IPS DF 6.9 (cell line): ENCODE measurements at regions not wholly inside any gene's neighbourhood (a gene's known extent, or its start where the extent isn't known, plus 50 kb on each side); places are given as distances from the start of the nearest gene placed in this dataset.
"Not testable (repeated sequence)": the region's sequence is repeated elsewhere in the genome, so short reads cannot be mapped to it uniquely, and the experiment has no call there.

Experiments used
- DNase-seq: peaks from one replicate; pipeline ENCODE4 v3.0.0-alpha.2; 2013; ENCODE audit warnings: low read depth, low spot score
- H3K27ac ChIP-seq: one replicate; pipeline ENCODE4 v1.5.1; 2013; ENCODE audit warnings: low read length, control low read depth
- H3K27me3 ChIP-seq: 2 replicates; pipeline ENCODE4 v1.6.1; 2013; ENCODE audit warnings: mild to moderate bottlenecking, low read length; ENCODE audit not compliant: control insufficient read depth, insufficient read depth
- H3K36me3 ChIP-seq: 2 replicates; pipeline ENCODE4 v1.6.1; 2013; ENCODE audit warnings: low read length; ENCODE audit not compliant: control insufficient read depth, insufficient read depth
- H3K4me1 ChIP-seq: 2 replicates; pipeline ENCODE4 v1.6.1; 2013; ENCODE audit warnings: low read length; ENCODE audit not compliant: control insufficient read depth, insufficient read depth
- H3K4me3 ChIP-seq: 2 replicates; pipeline ENCODE4 v1.5.1; 2013; ENCODE audit warnings: mild to moderate bottlenecking, low read length
- H3K9me3 ChIP-seq: 2 replicates; pipeline ENCODE4 v1.6.1; 2013; ENCODE audit warnings: low read length, inconsistent platforms; ENCODE audit not compliant: control insufficient read depth, insufficient read depth
- WGBS: extraction: QIAGEN DNeasy Blood & Tissue Kit; methylation state at CpG from one replicate; pipeline ENCODE4 v1.1.7; 2013; ENCODE audit warnings: mixed read lengths, missing lambda C conversion rate; ENCODE audit not compliant: insufficient read length, insufficient coverage; 5-methylcytosine and 5-hydroxymethylcytosine counted together

DNA sequence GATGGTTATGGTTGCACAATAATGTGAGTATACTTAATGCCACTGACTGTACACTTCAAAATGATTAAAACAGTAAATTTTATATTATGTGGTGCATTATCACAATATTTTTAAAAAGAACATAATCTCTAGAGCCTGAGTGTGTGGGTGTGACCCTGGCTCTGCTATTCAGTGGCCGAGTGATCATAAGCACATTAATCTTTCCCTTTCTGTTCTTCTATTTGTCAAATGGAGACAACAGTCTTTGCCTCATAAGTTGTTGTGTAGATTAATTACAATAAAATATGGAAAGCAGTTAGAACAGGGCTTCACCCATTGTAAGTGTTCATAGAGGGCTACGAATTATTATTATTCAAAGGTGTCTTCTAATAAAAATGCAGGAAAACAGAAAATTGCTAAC, 548.6 kb downstream of the HTR1B start:
- Histone ChIP-seq H3K27me3 (no peaks in the 10 kb centered on the region), H3K27ac (no peak overlapping the region), H3K36me3 (no peaks in the 10 kb centered on the region), H3K9me3 (no peaks in the 10 kb centered on the region), H3K4me1 (no peaks in the 10 kb centered on the region), H3K4me3 (no peak overlapping the region)
- no peak for DNase-seq
- WGBS: no CpG with 5 or more reads among the region's 2 CpGs

DNA sequence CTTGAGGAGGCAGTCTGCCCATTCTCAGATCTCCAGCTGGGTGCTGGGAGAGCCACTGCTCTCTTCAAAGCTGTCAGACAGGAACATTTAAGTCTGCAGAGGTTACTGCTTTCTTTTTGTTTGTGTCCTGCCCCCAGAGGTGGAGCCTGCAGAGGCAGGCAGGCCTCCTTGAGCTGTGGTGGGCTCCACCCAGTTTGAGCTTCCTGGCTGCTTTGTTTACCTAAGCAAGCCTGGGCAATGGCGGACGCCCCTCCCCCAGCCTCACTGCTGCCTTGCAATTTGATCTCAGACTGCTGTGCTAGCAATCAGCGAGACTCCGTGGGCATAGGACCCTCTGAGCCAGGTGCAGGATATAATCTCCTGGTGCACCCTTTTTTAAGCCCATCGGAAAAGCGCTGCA, 557.8 kb downstream of the HTR1B start:
- not testable (repeated sequence) for H3K36me3 ChIP-seq, DNase-seq, H3K4me1 ChIP-seq, H3K9me3 ChIP-seq, H3K27me3 ChIP-seq, H3K4me3 ChIP-seq, H3K27ac ChIP-seq
- no CpG with 5 or more reads among the region's 6 CpGs for WGBS

DNA sequence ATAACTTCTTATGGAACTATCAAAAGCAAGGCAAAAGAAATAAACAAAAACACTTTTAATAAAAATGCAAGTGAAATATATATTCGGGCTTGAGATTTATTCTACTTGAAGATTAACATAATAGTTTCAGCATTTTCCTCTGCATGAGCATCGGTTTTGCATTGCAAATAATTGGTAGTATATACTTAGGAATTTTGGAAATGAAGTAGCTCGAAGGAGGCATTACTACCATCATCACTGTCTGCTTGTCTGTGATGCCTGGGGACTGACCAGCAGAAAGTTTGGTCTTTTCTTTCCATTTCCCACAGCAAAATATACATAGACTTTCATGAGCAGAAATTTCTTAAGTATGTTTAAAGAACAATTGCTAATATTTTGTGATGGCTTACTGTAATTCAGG, 570.7 kb downstream of the HTR1B start:
- Histone ChIP-seq H3K4me3 (no peak overlapping the region), H3K27me3 (no peaks in the 10 kb centered on the region), H3K9me3 (no peaks in the 10 kb centered on the region), H3K36me3 (no peaks in the 10 kb centered on the region), H3K27ac (no peak overlapping the region), H3K4me1 (no peaks in the 10 kb centered on the region)
- DNase-seq: no peak
- WGBS: no CpG with 5 or more reads among the region's 3 CpGs

DNA sequence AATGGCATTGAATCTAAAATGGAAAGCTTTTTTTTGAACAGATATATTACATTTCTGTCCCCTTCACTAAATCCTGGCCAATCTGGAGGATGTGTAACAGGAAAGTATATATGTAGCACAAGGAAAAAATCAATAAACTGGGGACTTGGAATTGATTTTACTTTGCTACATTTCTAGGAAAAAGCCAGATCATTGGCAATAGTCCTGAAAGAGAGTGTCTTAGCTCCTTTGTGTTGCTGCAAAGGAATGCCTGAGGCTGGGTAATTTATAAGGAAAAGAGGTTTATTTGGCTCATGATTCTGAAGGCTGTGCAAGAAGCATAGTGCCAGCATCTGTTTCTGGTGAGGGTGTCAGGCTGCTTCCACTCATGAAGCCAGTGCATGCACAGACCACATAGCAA, 574.9 kb downstream of the HTR1B start:
- no peak overlapping the region for H3K4me3 ChIP-seq
- no peak overlapping the region for H3K27ac ChIP-seq
- no peaks in the 10 kb centered on the region for H3K4me1 ChIP-seq
- no peaks in the 10 kb centered on the region for H3K9me3 ChIP-seq
- DNase-seq: no peak
- no peaks in the 10 kb centered on the region for H3K36me3 ChIP-seq
- H3K27me3 ChIP-seq: no peaks in the 10 kb centered on the region

DNA sequence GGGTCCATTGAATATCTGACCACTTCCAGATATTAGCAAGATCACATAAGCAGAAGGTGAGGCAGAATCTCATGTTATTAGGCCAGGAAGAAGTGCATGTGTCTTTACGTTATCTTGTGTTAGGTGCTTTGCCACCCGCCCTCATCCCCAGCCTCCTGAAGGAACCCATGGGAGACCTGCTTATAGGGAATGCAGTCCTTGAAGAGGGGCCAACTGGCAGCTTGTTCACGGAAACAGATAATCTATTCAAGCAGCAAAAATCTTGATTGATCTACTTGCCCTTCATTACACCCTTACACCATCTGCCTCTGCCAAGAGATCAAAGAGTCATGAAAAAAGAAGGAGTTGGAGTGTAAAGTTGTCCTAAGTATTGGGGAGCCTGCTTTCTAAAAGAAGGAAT, 576.4 kb downstream of the HTR1B start:
- no peaks in the 10 kb centered on the region for H3K36me3 ChIP-seq
- H3K4me1 ChIP-seq: no peaks in the 10 kb centered on the region
- H3K4me3 ChIP-seq: no peak overlapping the region
- H3K27ac ChIP-seq: no peak overlapping the region
- H3K27me3 ChIP-seq: no peaks in the 10 kb centered on the region
- WGBS: no CpG with 5 or more reads among the region's 3 CpGs
- H3K9me3 ChIP-seq: no peaks in the 10 kb centered on the region
- no peak for DNase-seq

DNA sequence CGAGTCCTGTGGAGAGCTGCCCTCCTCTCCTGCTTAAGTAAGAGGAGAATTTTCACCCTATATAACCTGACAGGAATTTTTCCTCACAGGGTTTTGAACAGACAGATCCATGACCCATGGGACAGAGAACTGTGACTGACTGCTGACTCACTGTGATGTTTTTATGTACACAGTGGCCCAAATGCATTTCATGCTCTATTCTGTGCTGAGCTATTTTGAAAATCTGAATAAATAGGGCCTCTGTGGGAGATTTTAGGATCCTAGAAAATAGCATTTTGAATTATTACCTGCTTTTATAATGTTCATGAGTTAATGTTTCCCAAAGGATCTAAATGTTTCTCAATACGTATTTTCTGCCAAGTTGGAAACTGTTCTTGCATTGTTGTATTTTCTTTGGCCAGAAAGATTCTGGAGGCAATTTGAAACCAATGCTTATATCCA, 577.4 kb downstream of the HTR1B start:
- DNase-seq: no peak

GRCh38 chr6:76881414-76881813, 581.9 kb downstream of the HTR1B start:
- H3K4me1 ChIP-seq: no peaks in the 10 kb centered on the region
- no peaks in the 10 kb centered on the region for H3K27me3 ChIP-seq
- WGBS: no CpG with 5 or more reads among the region's 1 CpG
- H3K27ac ChIP-seq: no peak overlapping the region
- no peak for DNase-seq
- H3K4me3 ChIP-seq: no peak overlapping the region
- H3K9me3 ChIP-seq: no peaks in the 10 kb centered on the region
- H3K36me3 ChIP-seq: no peaks in the 10 kb centered on the region

More for the DNA sequence above, 577.4 kb downstream of the HTR1B start:
- H3K36me3 ChIP-seq: no peaks in the 10 kb centered on the region
- H3K4me1 ChIP-seq: no peaks in the 10 kb centered on the region
- H3K27me3 ChIP-seq: no peaks in the 10 kb centered on the region
- H3K4me3 ChIP-seq: no peak overlapping the region
- H3K27ac ChIP-seq: no peak overlapping the region
- no peaks in the 10 kb centered on the region for H3K9me3 ChIP-seq
- WGBS: no CpG with 5 or more reads among the region's 2 CpGs

GRCh38 chr6:76876922-76877553, 586.3 kb downstream of the HTR1B start:
- Histone ChIP-seq H3K27ac (no peak overlapping the region), H3K4me1 (no peaks in the 10 kb centered on the region), H3K4me3 (peak overlapping the region; percentile 27; the same call in 1 of the 2 replicates), H3K9me3 (peaks cover 1% of the 10 kb centered on the region; the same call in 1 of the 2 replicates), H3K27me3 (no peaks in the 10 kb centered on the region), H3K36me3 (no peaks in the 10 kb centered on the region; the same call in 1 of the 2 replicates)
- peak; percentile 85 for DNase-seq
- no CpG with 5 or more reads among the region's 10 CpGs for WGBS

DNA sequence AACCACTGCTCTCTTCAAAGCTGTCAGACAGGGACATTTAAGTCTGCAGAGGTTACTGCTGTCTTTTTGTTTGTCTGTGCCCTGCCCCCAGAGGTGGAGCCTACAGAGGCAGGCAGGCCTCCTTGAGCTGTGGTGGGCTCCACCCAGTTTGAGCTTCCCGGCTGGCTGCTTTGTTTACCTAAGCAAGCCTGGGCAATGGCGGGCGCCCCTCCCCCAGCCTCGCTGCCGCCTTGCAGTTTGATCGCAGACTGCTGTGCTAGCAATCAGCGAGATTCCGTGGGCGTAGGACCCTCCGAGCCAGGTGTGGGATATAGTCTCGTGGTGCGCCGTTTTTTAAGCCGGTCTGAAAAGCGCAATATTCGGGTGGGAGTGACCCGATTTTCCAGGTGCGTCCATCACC, 586.9 kb downstream of the HTR1B start:
- no CpG with 5 or more reads among the region's 18 CpGs for WGBS
- H3K27me3 ChIP-seq, H3K4me1 ChIP-seq, H3K36me3 ChIP-seq, H3K4me3 ChIP-seq, DNase-seq, H3K27ac ChIP-seq, H3K9me3 ChIP-seq: not testable (repeated sequence)

GRCh38 chr6:76867182-76867581, 596.1 kb downstream of the HTR1B start:
- Histone ChIP-seq H3K9me3 (no peaks in the 10 kb centered on the region), H3K4me1 (no peaks in the 10 kb centered on the region), H3K4me3 (no peak overlapping the region), H3K27ac (no peak overlapping the region), H3K27me3 (no peaks in the 10 kb centered on the region), H3K36me3 (no peaks in the 10 kb centered on the region)
- WGBS: no CpG with 5 or more reads among the region's 3 CpGs
- DNase-seq: no peak

- H3K4me3 ChIP-seq: no peak overlapping the region
- no peak for DNase-seq
- H3K9me3 ChIP-seq: no peaks in the 10 kb centered on the region
- WGBS: no CpG with 5 or more reads among the region's 5 CpGs
- H3K27ac ChIP-seq: no peak overlapping the region
- H3K36me3 ChIP-seq: no peaks in the 10 kb centered on the region
- no peaks in the 10 kb centered on the region for H3K4me1 ChIP-seq
- H3K27me3 ChIP-seq: no peaks in the 10 kb centered on the region
These were observed 597.0 kb downstream of the HTR1B start for GRCh38 chr6:76866091-76866915.
